ENCODE measurements at regions not wholly inside any gene's neighbourhood (a gene's known extent, or its start where the extent isn't known, plus 50 kb on each side); places are given as distances from the start of the nearest gene placed in this dataset.

DNA sequence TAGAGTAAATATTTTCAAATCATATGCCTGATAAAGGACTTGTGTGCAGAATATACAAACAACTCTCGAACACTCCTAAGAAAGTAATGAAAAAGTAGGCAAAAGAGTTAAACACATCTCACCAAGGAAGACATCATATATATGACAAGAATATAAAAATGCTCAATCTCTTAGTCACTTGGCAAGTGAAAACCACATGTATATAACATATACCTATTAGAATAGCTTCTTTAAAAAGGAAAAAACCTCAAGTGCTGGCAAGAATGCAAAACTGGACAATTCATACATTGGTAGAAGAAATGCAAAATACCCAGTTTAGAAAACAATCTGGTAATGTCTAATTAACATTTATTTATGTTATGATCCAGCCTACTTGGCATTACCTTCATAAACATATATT, 146.6 kb upstream of the DGKB start:
- Histone ChIP-seq H2AFZ (replicated peaks; ENCODE audit: low read length, poor library complexity) (no peak overlapping the region), H3K4me3 (ENCODE audit: insufficient read depth, low read depth, low read length) (no peak overlapping the region), H3K23ac (ENCODE audit: low read depth, low read length) (no peak overlapping the region), H2AK5ac (ENCODE audit: low read depth, low read length) (no peak overlapping the region), H4K5ac (ENCODE audit: low read depth, low read length) (no peak overlapping the region), H4K91ac (ENCODE audit: insufficient read depth, low read depth, low read length) (no peak overlapping the region), H3K14ac (replicated peaks; ENCODE audit: low read depth, low read length) (no peak overlapping the region), H2BK120ac (ENCODE audit: low read depth, low read length) (no peak overlapping the region), H2BK20ac (ENCODE audit: low read depth, low read length) (no peak overlapping the region), H3K56ac (ENCODE audit: extremely low read depth, insufficient read depth, low read length) (no peak overlapping the region), H4K20me1 (ENCODE audit: insufficient read depth, low read length) (no peaks in the 10 kb centered on the region), H3K27ac (ENCODE audit: insufficient read depth, low read length) (no peak overlapping the region), H2BK15ac (ENCODE audit: low read depth, low read length) (no peak overlapping the region), H2BK5ac (ENCODE audit: low read depth, low read length, poor library complexity, severe bottlenecking) (no peak overlapping the region), H3K4ac (ENCODE audit: low read depth, low read length) (no peak overlapping the region), H3K36me3 (ENCODE audit: control insufficient read depth, insufficient read depth, low read length) (no peaks in the 10 kb centered on the region), H3K4me1 (ENCODE audit: control insufficient read depth, insufficient read depth, low read length) (no peaks in the 10 kb centered on the region), H3K18ac (ENCODE audit: low read depth, low read length) (no peak overlapping the region), H3K27me3 (ENCODE audit: control insufficient read depth, insufficient read depth, low read length) (no peaks in the 10 kb centered on the region), H3K9me3 (ENCODE audit: control insufficient read depth, insufficient read depth, low read length) (peaks cover 2% of the 10 kb centered on the region; the same call in 1 of the 2 replicates), H3K9ac (ENCODE audit: low read depth, low read length) (no peak overlapping the region), H3K4me2 (ENCODE audit: low read depth, low read length) (no peak overlapping the region), H3K9me1 (ENCODE audit: insufficient read depth, low read length) (no peaks in the 10 kb centered on the region), H2AK9ac (replicated peaks; ENCODE audit: low read depth, low read length, poor library complexity) (no peak overlapping the region), H3K79me1 (ENCODE audit: low read depth in 1 of 2, low read length in 2 of 2) (no peaks in the 10 kb centered on the region), H4K8ac (ENCODE audit: low read depth in 2 of 2, low read length in 2 of 2) (no peak overlapping the region)
- no peak for DNase-seq
- in situ Hi-C loops (cut with MboI; ENCODE audit: low sequenced_read_pairs) (no loop called here), intact Hi-C loops (cut with micrococcal nuclease) (no loop called here), dilution Hi-C loops (cut with HindIII; ENCODE audit: low sequenced_read_pairs, unreplicated experiment) (no loop called here)
- no CpG with 5 or more reads among the region's 1 CpG for WGBS, 2 experiments (ENCODE audit: extremely low coverage in 2 of 2, insufficient read length in 1 of 2)
- BruUV-seq (replicated peaks): no TSS peak
- TF ChIP-seq RCOR1 (IDR thresholded peaks at IDR 0.05; ENCODE audit: insufficient replicate concordance, low read length): no peak
- no peak for TF ChIP-seq BHLHE40 (IDR thresholded peaks at IDR 0.05; ENCODE audit: low read depth, low read length)
- TF ChIP-seq MXI1 (IDR thresholded peaks at IDR 0.05; ENCODE audit: borderline replicate concordance, low read depth, low read length): no peak
- TF ChIP-seq RAD21 (IDR thresholded peaks at IDR 0.05; ENCODE audit: low read length): no peak
- no peak for TF ChIP-seq ELK1 (IDR thresholded peaks at IDR 0.05; ENCODE audit: borderline replicate concordance, low read depth, low read length)
- TF ChIP-seq RFX5 (IDR thresholded peaks at IDR 0.05; ENCODE audit: low read depth, low read length): no peak
- TF ChIP-seq NFE2L2 (IDR thresholded peaks at IDR 0.05; ENCODE audit: low read depth, low read length): no peak
- no peak for TF ChIP-seq FOS (IDR thresholded peaks at IDR 0.05; ENCODE audit: low read depth, low read length)
- no peak for TF ChIP-seq CEBPB (IDR thresholded peaks at IDR 0.05; ENCODE audit: low read depth, low read length)
- no peak for TF ChIP-seq SMC3 (IDR thresholded peaks at IDR 0.05; ENCODE audit: low read depth, low read length)
- TF ChIP-seq MAZ (IDR thresholded peaks at IDR 0.05; ENCODE audit: borderline replicate concordance, low read depth, low read length): no peak
- no peak for TF ChIP-seq CHD1 (IDR thresholded peaks at IDR 0.05; ENCODE audit: low read depth, low read length)
- TF ChIP-seq, protein P1, sequence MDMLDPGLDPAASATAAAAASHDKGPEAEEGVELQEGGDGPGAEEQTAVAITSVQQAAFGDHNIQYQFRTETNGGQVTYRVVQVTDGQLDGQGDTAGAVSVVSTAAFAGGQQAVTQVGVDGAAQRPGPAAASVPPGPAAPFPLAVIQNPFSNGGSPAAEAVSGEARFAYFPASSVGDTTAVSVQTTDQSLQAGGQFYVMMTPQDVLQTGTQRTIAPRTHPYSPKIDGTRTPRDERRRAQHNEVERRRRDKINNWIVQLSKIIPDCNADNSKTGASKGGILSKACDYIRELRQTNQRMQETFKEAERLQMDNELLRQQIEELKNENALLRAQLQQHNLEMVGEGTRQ (IDR thresholded peaks at IDR 0.05; ENCODE audit: low read depth, low read length): no peak
- TF ChIP-seq MAFK (IDR thresholded peaks at IDR 0.05; ENCODE audit: low read depth, low read length): no peak
- TF ChIP-seq, protein P2, sequence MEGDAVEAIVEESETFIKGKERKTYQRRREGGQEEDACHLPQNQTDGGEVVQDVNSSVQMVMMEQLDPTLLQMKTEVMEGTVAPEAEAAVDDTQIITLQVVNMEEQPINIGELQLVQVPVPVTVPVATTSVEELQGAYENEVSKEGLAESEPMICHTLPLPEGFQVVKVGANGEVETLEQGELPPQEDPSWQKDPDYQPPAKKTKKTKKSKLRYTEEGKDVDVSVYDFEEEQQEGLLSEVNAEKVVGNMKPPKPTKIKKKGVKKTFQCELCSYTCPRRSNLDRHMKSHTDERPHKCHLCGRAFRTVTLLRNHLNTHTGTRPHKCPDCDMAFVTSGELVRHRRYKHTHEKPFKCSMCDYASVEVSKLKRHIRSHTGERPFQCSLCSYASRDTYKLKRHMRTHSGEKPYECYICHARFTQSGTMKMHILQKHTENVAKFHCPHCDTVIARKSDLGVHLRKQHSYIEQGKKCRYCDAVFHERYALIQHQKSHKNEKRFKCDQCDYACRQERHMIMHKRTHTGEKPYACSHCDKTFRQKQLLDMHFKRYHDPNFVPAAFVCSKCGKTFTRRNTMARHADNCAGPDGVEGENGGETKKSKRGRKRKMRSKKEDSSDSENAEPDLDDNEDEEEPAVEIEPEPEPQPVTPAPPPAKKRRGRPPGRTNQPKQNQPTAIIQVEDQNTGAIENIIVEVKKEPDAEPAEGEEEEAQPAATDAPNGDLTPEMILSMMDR (conservative IDR thresholded peaks at IDR 0.05; ENCODE audit: low read depth, low read length): no peak
- no peak for TF ChIP-seq POLR2A (IDR thresholded peaks at IDR 0.05; ENCODE audit: low read depth, low read length)
- ChIA-PET CTCF (no interaction called here), POLR2A (ENCODE audit: unreplicated experiment) (no interaction called here)
- ATAC-seq (ENCODE audit: low read depth): no peak

Data from IMR-90 (cell line).